A673 (cell line): ENCODE measurements at regions not wholly inside any gene's neighbourhood (a gene's known extent, or its start where the extent isn't known, plus 50 kb on each side); places are given as distances from the start of the nearest gene placed in this dataset.

Source experiments
- BruUV-seq: library from RNA; stranded (reverse); fragments of 400-500 nt; replicated peaks from 2 replicates; lab custom pipeline; 2021; lab: Mats Ljungman, UMichigan
- CTCF ChIA-PET: fragments of 300-600 bp; sonication (Branson Sonifier 250); formaldehyde crosslinking; loops from one replicate; lab custom pipeline; 2022; ENCODE audit warnings: antibody characterized with exemption; lab: Charles Lee
- POLR2A ChIA-PET: fragments of 300-600 bp; sonication (Branson Sonifier 250); formaldehyde crosslinking; loops from one replicate; lab custom pipeline; 2022; ENCODE audit warnings: antibody characterized with exemption; ENCODE audit not compliant: low non-redundant PET; lab: Charles Lee
- DNase-seq: peaks from one replicate; pipeline ENCODE4 v3.0.0-alpha.2; 2015; ENCODE audit warnings: low spot score
- H3K27ac ChIP-seq: fragments of 200-600 bp; sonication (generic); 2 replicates; pipeline ENCODE4 v1.5.1; 2016; ENCODE audit warnings: mixed run types, low read depth, mild to moderate bottlenecking, mixed read lengths, antibody characterized with exemption, low read length; ENCODE audit not compliant: poor library complexity, severe bottlenecking
- H3K27me3 ChIP-seq: fragments of 200-600 bp; sonication (generic); replicated peaks from 2 replicates; pipeline ENCODE4 v1.6.1; 2017; ENCODE audit warnings: mixed run types, low read depth, mild to moderate bottlenecking, mixed read lengths, antibody characterized with exemption, low read length; ENCODE audit not compliant: insufficient read depth, poor library complexity
- H3K36me3 ChIP-seq: fragments of 200-600 bp; sonication (generic); 2 replicates; pipeline ENCODE4 v1.6.1; 2016; ENCODE audit warnings: mixed run types, mild to moderate bottlenecking, mixed read lengths, antibody characterized with exemption, low read length; ENCODE audit not compliant: insufficient read depth, poor library complexity, severe bottlenecking
- H3K4me1 ChIP-seq: fragments of 200-600 bp; sonication (generic); 2 replicates; pipeline ENCODE4 v1.6.1; 2017; ENCODE audit warnings: mixed run types, mild to moderate bottlenecking, mixed read lengths, antibody characterized with exemption, low read length; ENCODE audit not compliant: insufficient read depth, poor library complexity, severe bottlenecking
- H3K4me3 ChIP-seq: fragments of 200-600 bp; sonication (generic); 2 replicates; pipeline ENCODE4 v1.5.1; 2016; ENCODE audit warnings: low read depth, mixed run types, mild to moderate bottlenecking, mixed read lengths, low read length; ENCODE audit not compliant: poor library complexity, severe bottlenecking
- H3K9me3 ChIP-seq: fragments of 200-600 bp; sonication (generic); 2 replicates; pipeline ENCODE4 v1.6.1; 2016; ENCODE audit warnings: mixed run types, low read depth, mild to moderate bottlenecking, mixed read lengths, antibody characterized with exemption, low read length; ENCODE audit not compliant: poor library complexity, severe bottlenecking
- EZH2 ChIP-seq: fragments of 200-600 bp; sonication (generic); IDR thresholded peaks from 2 replicates; pipeline ENCODE4 v1.6.1; 2017; ENCODE audit warnings: borderline replicate concordance, low read depth, mild to moderate bottlenecking, mixed read lengths, antibody characterized with exemption, low read length; ENCODE audit not compliant: poor library complexity, severe bottlenecking
- intact Hi-C: fragments of 100-400 bp; cut with micrococcal nuclease; formaldehyde crosslinking; loops from one replicate; pipeline ENCODE4 v1.10.0; 2022; ENCODE audit not compliant: unreplicated experiment
- TF ChIP-seq, protein P1 (sequence below): fragments of 300-800, 200-600 bp; sonication (generic); conservative IDR thresholded peaks from 2 replicates; pipeline ENCODE4 v1.5.1; 2017; ENCODE audit warnings: low read depth, mild to moderate bottlenecking, antibody characterized with exemption, low read length, moderate library complexity, mixed read lengths

GRCh38 chr14:98543074-98543473, 728.9 kb downstream of the BCL11B start:
- no peak overlapping the region for H3K27ac ChIP-seq
- H3K9me3 ChIP-seq: no peaks in the 10 kb centered on the region
- ChIA-PET CTCF (no interaction called here), POLR2A (no interaction called here)
- no peak overlapping the region for H3K4me3 ChIP-seq
- no TSS peak for BruUV-seq
- no peak for DNase-seq
- H3K27me3 ChIP-seq: no peaks in the 10 kb centered on the region
- TF ChIP-seq, protein P1, sequence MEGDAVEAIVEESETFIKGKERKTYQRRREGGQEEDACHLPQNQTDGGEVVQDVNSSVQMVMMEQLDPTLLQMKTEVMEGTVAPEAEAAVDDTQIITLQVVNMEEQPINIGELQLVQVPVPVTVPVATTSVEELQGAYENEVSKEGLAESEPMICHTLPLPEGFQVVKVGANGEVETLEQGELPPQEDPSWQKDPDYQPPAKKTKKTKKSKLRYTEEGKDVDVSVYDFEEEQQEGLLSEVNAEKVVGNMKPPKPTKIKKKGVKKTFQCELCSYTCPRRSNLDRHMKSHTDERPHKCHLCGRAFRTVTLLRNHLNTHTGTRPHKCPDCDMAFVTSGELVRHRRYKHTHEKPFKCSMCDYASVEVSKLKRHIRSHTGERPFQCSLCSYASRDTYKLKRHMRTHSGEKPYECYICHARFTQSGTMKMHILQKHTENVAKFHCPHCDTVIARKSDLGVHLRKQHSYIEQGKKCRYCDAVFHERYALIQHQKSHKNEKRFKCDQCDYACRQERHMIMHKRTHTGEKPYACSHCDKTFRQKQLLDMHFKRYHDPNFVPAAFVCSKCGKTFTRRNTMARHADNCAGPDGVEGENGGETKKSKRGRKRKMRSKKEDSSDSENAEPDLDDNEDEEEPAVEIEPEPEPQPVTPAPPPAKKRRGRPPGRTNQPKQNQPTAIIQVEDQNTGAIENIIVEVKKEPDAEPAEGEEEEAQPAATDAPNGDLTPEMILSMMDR: no peak
- TF ChIP-seq EZH2: no peak
- intact Hi-C loops: no loop called here
- H3K4me1 ChIP-seq: no peaks in the 10 kb centered on the region
- H3K36me3 ChIP-seq: no peaks in the 10 kb centered on the region

DNA sequence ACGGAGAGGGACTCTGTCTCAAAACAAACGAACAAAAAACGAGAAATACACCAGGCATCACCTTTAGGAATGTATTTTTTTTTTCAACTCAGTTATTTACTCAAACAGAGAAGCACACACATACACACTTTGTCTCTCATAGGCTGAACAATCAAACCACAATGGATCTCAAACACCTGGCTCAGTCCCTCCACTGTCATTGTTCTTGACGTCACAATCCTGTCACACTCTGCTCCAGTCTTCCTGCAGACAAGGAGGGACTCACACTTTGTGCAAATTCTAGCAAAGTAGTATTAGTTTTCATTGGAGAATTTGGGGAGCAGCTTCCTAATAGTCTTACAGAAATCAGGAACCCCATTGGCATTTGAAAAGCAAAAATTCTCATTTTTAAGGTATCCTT, 727.8 kb downstream of the BCL11B start:
- TF ChIP-seq, protein P1: no peak
- no peak for TF ChIP-seq EZH2
- H3K36me3 ChIP-seq: no peaks in the 10 kb centered on the region
- no peaks in the 10 kb centered on the region for H3K27me3 ChIP-seq
- POLR2A ChIA-PET: no interaction called here
- H3K9me3 ChIP-seq: no peaks in the 10 kb centered on the region
- no peak overlapping the region for H3K4me3 ChIP-seq
- CTCF ChIA-PET: no interaction called here
- no peaks in the 10 kb centered on the region for H3K4me1 ChIP-seq
- no TSS peak for BruUV-seq
- intact Hi-C loops: no loop called here
- no peak for DNase-seq
- no peak overlapping the region for H3K27ac ChIP-seq

GRCh38 chr14:98545181-98545580, 726.8 kb downstream of the BCL11B start:
- Histone ChIP-seq H3K36me3 (no peaks in the 10 kb centered on the region), H3K4me1 (no peaks in the 10 kb centered on the region), H3K27me3 (no peaks in the 10 kb centered on the region), H3K27ac (no peak overlapping the region), H3K4me3 (no peak overlapping the region), H3K9me3 (no peaks in the 10 kb centered on the region)
- CTCF ChIA-PET: no interaction called here
- BruUV-seq: no TSS peak
- no peak for DNase-seq
- intact Hi-C loops: no loop called here
- POLR2A ChIA-PET: no interaction called here
- no peak for TF ChIP-seq EZH2
- TF ChIP-seq, protein P1: no peak
